SK-N-SH (cell line): ENCODE measurements at regions not wholly inside any gene's neighbourhood (a gene's known extent, or its start where the extent isn't known, plus 50 kb on each side); places are given as distances from the start of the nearest gene placed in this dataset.

Experiments
- CTCF ChIA-PET: fragments of 300-600, 350-600 bp; formaldehyde crosslinking; extraction: SDS; loops from one replicate; lab custom pipeline; 2021; lab: Yijun Ruan, JAX
- POLR2A ChIA-PET: fragments of 350-600 bp; sonication (Branson Sonifier 250); formaldehyde crosslinking; extraction: SDS; loops from one replicate; lab custom pipeline; 2020; ENCODE audit warnings: antibody characterized with exemption, inconsistent platforms; lab: Yijun Ruan, JAX
- DNase-seq: peaks from one replicate; pipeline ENCODE4 v3.0.0; 2012
- H2AFZ ChIP-seq: fragments of 200-600 bp; sonication (generic); 2 replicates; pipeline ENCODE4 v1.8.1; 2016; ENCODE audit warnings: antibody characterized with exemption, mild to moderate bottlenecking, low read depth
- H3F3A ChIP-seq: fragments of 200-600 bp; sonication (generic); replicated peaks from 2 replicates; pipeline ENCODE3; 2016; ENCODE audit warnings: antibody characterized with exemption, mild to moderate bottlenecking; ENCODE audit not compliant: insufficient read depth
- H3K27ac ChIP-seq, 2 experiments: fragments of 200-500 bp in 1 of 2; fragments of 200-600 bp in 1 of 2; sonication (Bioruptor generic) in 1 of 2; sonication (generic), shearing (Covaris generic) in 1 of 2; 2 replicates each; pipeline versions ENCODE4 v1.5.1 to v1.6.1; 2014 to 2016; ENCODE audit warnings: low read depth in 2 of 2, inconsistent platforms in 1 of 2, low read length in 1 of 2, mild to moderate bottlenecking in 1 of 2, mixed read lengths in 1 of 2
- H3K27me3 ChIP-seq: fragments of 200-600 bp; sonication (generic), shearing (Covaris generic); 2 replicates; pipeline ENCODE4 v1.6.1; 2016; ENCODE audit warnings: mixed run types; ENCODE audit not compliant: insufficient read depth
- H3K36me3 ChIP-seq, 2 experiments: fragments of 200-500 bp in 1 of 2; fragments of 200-600 bp in 1 of 2; sonication (Bioruptor generic) in 1 of 2; sonication (generic) in 1 of 2; replicated peaks in 1 of 2; 2 replicates each; pipeline versions ENCODE3 to v1.5.1; 2014 to 2016; ENCODE audit warnings: low read length in 1 of 2, mild to moderate bottlenecking in 1 of 2; ENCODE audit not compliant: insufficient read depth in 2 of 2, control insufficient read depth in 1 of 2
- H3K4me1 ChIP-seq, 2 experiments: fragments of 200-500 bp in 1 of 2; fragments of 200-600 bp in 1 of 2; sonication (Bioruptor generic) in 1 of 2; sonication (generic), shearing (Covaris generic) in 1 of 2; 2 replicates each; pipeline versions ENCODE4 v1.5.1 to v1.6.1; 2014 to 2016; ENCODE audit warnings: low read depth in 1 of 2, low read length in 1 of 2, mixed run types in 1 of 2; ENCODE audit not compliant: insufficient read depth in 2 of 2, control insufficient read depth in 1 of 2
- H3K4me2 ChIP-seq: fragments of 200-600 bp; sonication (generic), shearing (Covaris generic); 2 replicates; pipeline ENCODE4 v1.6.1; 2017; ENCODE audit warnings: mixed run types
- H3K4me3 ChIP-seq, 2 experiments: fragments of 200-500 bp in 1 of 2; fragments of 200-600 bp in 1 of 2; sonication (Bioruptor generic) in 1 of 2; sonication (generic), shearing (Covaris generic) in 1 of 2; 2 replicates each; pipeline versions ENCODE4 v1.5.1 to v1.8.1; 2014 to 2016; ENCODE audit warnings: low read depth in 2 of 2, inconsistent platforms in 1 of 2, low read length in 1 of 2, mild to moderate bottlenecking in 1 of 2, mixed read lengths in 1 of 2, moderate library complexity in 1 of 2
- H3K79me2 ChIP-seq: fragments of 200-600 bp; sonication (generic); 2 replicates; pipeline ENCODE4 v1.8.1; 2017; ENCODE audit warnings: mild to moderate bottlenecking; ENCODE audit not compliant: insufficient read depth
- H3K9ac ChIP-seq: fragments of 200-600 bp; sonication (generic); 2 replicates; pipeline ENCODE4 v1.6.1; 2017; ENCODE audit warnings: mixed run types
- H3K9me2 ChIP-seq: fragments of 200-600 bp; sonication (generic); 2 replicates; pipeline ENCODE4 v1.6.1; 2017; ENCODE audit warnings: mixed run types
- H3K9me3 ChIP-seq: fragments of 200-600 bp; sonication (generic); 2 replicates; pipeline ENCODE4 v1.6.1; 2017; ENCODE audit warnings: mixed run types, mild to moderate bottlenecking, moderate library complexity
- H4K20me1 ChIP-seq: fragments of 200-600 bp; sonication (generic); 2 replicates; pipeline ENCODE4 v1.6.1; 2017; ENCODE audit warnings: mild to moderate bottlenecking, mixed run types; ENCODE audit not compliant: insufficient read depth
- CHD2 ChIP-seq: fragments of 150-350 bp; IDR thresholded peaks from 2 replicates; pipeline ENCODE4 v1.6.1; 2018; ENCODE audit warnings: low read length; ENCODE audit not compliant: partially characterized antibody
- ELF1 ChIP-seq: IDR thresholded peaks from 2 replicates; pipeline ENCODE4 v1.4.0; 2012
- EP300 ChIP-seq, 2 experiments: IDR thresholded peaks; 2 replicates each; pipeline versions ENCODE4 v1.4.0 to v1.6.1; 2012; ENCODE audit warnings: borderline replicate concordance in 1 of 2, low read depth in 1 of 2, low read length in 1 of 2
- FOXJ3 ChIP-seq: sonication (generic); formaldehyde crosslinking; IDR thresholded peaks from 2 replicates; pipeline ENCODE4 v1.5.1; 2020; ENCODE audit warnings: mild to moderate bottlenecking, missing genetic modification reagents
- GABPA ChIP-seq: IDR thresholded peaks from 2 replicates; pipeline ENCODE4 v1.4.0; 2012; ENCODE audit warnings: low read depth, mild to moderate bottlenecking
- JUND ChIP-seq: IDR thresholded peaks from 2 replicates; pipeline ENCODE4 v1.4.0; 2012
- MEF2A ChIP-seq: IDR thresholded peaks from 2 replicates; pipeline ENCODE4 v1.4.0; 2012; ENCODE audit warnings: low read depth, borderline replicate concordance
- NFIC ChIP-seq: IDR thresholded peaks from 2 replicates; pipeline ENCODE4 v1.4.0; 2012; ENCODE audit warnings: borderline replicate concordance
- NRF1 ChIP-seq: IDR thresholded peaks from 2 replicates; pipeline ENCODE4 v1.6.1; 2012; ENCODE audit warnings: low read depth, mild to moderate bottlenecking, low read length
- POLR2AphosphoS5 ChIP-seq: IDR thresholded peaks from 2 replicates; pipeline ENCODE4 v1.6.1; 2012; ENCODE audit warnings: low read depth, low read length
- RAD21 ChIP-seq: IDR thresholded peaks from 2 replicates; pipeline ENCODE4 v1.6.1; 2012; ENCODE audit warnings: mild to moderate bottlenecking, low read length
- RCOR1 ChIP-seq: fragments of 150-350 bp; IDR thresholded peaks from 2 replicates; pipeline ENCODE4 v1.6.1; 2017; ENCODE audit warnings: antibody characterized with exemption, low read length
- RXRA ChIP-seq: IDR thresholded peaks from 2 replicates; pipeline ENCODE4 v1.4.0; 2012; ENCODE audit warnings: low read depth, mild to moderate bottlenecking, borderline replicate concordance
- SIN3A ChIP-seq: IDR thresholded peaks from 2 replicates; pipeline ENCODE4 v1.6.1; 2012; ENCODE audit warnings: low read depth, mild to moderate bottlenecking, low read length, moderate library complexity, borderline replicate concordance
- SMC3 ChIP-seq: IDR thresholded peaks from 2 replicates; pipeline ENCODE4 v1.6.1; 2012; ENCODE audit warnings: low read depth, low read length, improper control_type of control experiment
- TAF1 ChIP-seq: IDR thresholded peaks from 2 replicates; pipeline ENCODE4 v1.6.1; 2012; ENCODE audit warnings: low read depth, mild to moderate bottlenecking, low read length, moderate library complexity, borderline replicate concordance
- TCF12 ChIP-seq: IDR thresholded peaks from 2 replicates; pipeline ENCODE4 v1.4.0; 2012
- TEAD4 ChIP-seq: IDR thresholded peaks from 2 replicates; pipeline ENCODE4 v1.4.0; 2012; ENCODE audit warnings: mild to moderate bottlenecking, borderline replicate concordance; ENCODE audit not compliant: insufficient read depth
- WGBS: methylation state at CpG from one replicate; pipeline ENCODE4 v1.1.6; 2017; ENCODE audit warnings: low lambda C conversion rate; 5-methylcytosine and 5-hydroxymethylcytosine counted together
- TF ChIP-seq, protein P1 (sequence below): fragments of 200-600 bp; sonication (generic); IDR thresholded peaks from 2 replicates; pipeline ENCODE4 v1.6.1; 2017; ENCODE audit warnings: antibody characterized with exemption, mild to moderate bottlenecking, moderate library complexity
- TF ChIP-seq, protein P2 (sequence below): IDR thresholded peaks from 2 replicates; pipeline ENCODE4 v1.4.0; 2012; ENCODE audit warnings: low read depth, borderline replicate concordance
- TF ChIP-seq, protein P3 (sequence below): IDR thresholded peaks from 2 replicates; pipeline ENCODE4 v1.4.0; 2012; ENCODE audit warnings: low read depth
- TF ChIP-seq, protein P4 (sequence below): fragments of 150-350 bp; IDR thresholded peaks from 2 replicates; pipeline ENCODE4 v1.6.1; 2017; ENCODE audit warnings: antibody characterized with exemption, low read length, low read depth, borderline replicate concordance

DNA sequence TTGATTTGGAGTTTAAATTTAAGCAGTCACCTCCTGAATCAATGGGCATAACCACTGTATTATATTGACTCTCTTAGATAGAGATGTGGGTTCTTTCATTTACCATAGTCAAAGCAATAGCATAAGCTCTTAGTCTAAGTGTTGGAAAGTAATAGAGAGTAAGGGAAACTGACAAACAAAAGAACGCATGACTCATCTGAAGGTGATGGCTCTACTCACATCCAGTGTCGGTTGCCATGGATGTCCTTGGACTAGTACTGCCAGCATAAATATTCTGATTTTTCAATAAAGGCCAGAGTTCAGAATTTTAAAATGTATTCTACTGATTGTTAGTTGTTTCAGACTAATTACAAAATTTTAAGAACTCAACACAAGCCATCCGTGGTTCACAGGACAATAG is 444.9 kb upstream of the DDI1 start:
- no peak overlapping the region for H2AFZ ChIP-seq
- CTCF ChIA-PET = interaction anchor here (1.3 kb wide), 1 partner anchor 9 kb away, joined by 4 read pairs; no protein-coding TSS in a partner anchor
- no peak overlapping the region for H3K27ac ChIP-seq
- no peak for DNase-seq
- TF ChIP-seq NFIC (no peak), RCOR1 (no peak), CHD2 (no peak), SIN3A (no peak), TEAD4 (no peak), ELF1 (no peak)
- POLR2A ChIA-PET = interaction anchor here (0.6 kb wide), 1 partner anchor 395 kb away, joined by 3 read pairs; no protein-coding TSS in a partner anchor
- H3K36me3 ChIP-seq = no peaks in the 10 kb centered on the region
- 95% methylated on average over 3 of the region's 3 CpGs for WGBS
- H3K9me3 ChIP-seq = no peaks in the 10 kb centered on the region
- H3K9me2 ChIP-seq = no peaks in the 10 kb centered on the region
- H3K4me2 ChIP-seq = no peak overlapping the region
- H3F3A ChIP-seq = no peaks in the 10 kb centered on the region
- no peaks in the 10 kb centered on the region for H4K20me1 ChIP-seq
- H3K4me1 ChIP-seq = peaks cover 0 to 18% of the 10 kb centered on the region in 2 experiments
- no peaks in the 10 kb centered on the region for H3K27me3 ChIP-seq
- H3K79me2 ChIP-seq = no peaks in the 10 kb centered on the region
- no peak overlapping the region for H3K9ac ChIP-seq
- H3K4me3 ChIP-seq = no peak overlapping the region

DNA sequence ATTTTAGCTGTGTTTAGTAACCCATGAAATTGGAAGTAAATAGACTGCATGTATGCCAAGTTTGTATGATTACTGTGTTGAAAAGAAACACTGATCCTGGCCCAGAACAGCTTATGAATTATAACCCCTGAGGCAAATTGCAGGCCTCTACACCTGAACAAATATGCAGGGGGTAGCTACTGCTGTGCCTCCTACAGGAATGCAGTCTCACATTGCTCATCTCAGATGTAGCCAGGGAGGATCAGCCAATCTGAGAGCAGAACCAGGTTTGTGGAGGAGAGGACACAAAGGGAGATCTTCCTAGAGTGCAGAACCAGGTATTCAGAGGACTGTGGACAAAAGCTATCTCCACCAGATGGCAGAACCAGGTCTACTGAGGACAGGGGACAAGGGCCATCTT is 442.2 kb upstream of the DDI1 start:
- CTCF ChIA-PET = interaction anchor here (0.6 to 1.3 kb wide), 2 partner anchors 14 to 269 kb away, joined by 3 to 4 read pairs; no protein-coding TSS in a partner anchor

DNA sequence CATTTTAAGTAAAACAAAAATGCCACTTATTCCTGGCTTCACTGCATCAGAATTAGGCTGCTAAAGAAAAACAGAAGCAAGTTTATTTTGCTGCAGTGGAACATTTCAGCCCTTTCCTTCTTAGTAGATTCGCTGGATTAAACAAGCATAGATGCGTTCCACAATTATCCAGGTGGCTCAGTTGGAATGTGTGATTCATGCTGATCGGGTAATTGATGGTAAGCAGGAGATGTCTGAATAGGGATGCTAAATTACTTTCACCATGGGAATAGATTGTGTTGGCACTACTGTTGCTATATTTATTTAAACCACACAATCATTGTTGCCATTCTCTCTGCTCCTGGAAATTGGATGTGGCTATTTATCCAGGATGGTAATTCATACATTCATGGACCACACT is 440.1 kb upstream of the DDI1 start:
- no peak overlapping the region for H3K4me2 ChIP-seq
- H3K4me3 ChIP-seq = no peak overlapping the region
- WGBS = 84% methylated on average over 3 of the region's 3 CpGs
- CTCF ChIA-PET = interaction anchor here (1.2 to 1.7 kb wide), 2 partner anchors 58 to 59 kb away, joined by 4 read pairs; no protein-coding TSS in a partner anchor
- H3K4me1 ChIP-seq = no peaks in the 10 kb centered on the region; a peak in 1 of 4 replicates
- no peaks in the 10 kb centered on the region for H3K9me3 ChIP-seq
- no peak for DNase-seq
- H3K36me3 ChIP-seq = no peaks in the 10 kb centered on the region
- no peaks in the 10 kb centered on the region for H3F3A ChIP-seq
- no peak overlapping the region for H2AFZ ChIP-seq
- POLR2A ChIA-PET = no interaction called here
- no peak overlapping the region for H3K9ac ChIP-seq
- H4K20me1 ChIP-seq = no peaks in the 10 kb centered on the region
- no peaks in the 10 kb centered on the region for H3K9me2 ChIP-seq
- no peak overlapping the region for H3K27ac ChIP-seq
- no peaks in the 10 kb centered on the region for H3K79me2 ChIP-seq
- H3K27me3 ChIP-seq = no peaks in the 10 kb centered on the region
- TF ChIP-seq RAD21 (no peak), JUND (no peak), TAF1 (no peak), MEF2A (no peak), FOXJ3 (CRISPR knock-in tag) (no peak), TEAD4 (no peak), RXRA (no peak), NRF1 (no peak)
- TF ChIP-seq, protein P1, sequence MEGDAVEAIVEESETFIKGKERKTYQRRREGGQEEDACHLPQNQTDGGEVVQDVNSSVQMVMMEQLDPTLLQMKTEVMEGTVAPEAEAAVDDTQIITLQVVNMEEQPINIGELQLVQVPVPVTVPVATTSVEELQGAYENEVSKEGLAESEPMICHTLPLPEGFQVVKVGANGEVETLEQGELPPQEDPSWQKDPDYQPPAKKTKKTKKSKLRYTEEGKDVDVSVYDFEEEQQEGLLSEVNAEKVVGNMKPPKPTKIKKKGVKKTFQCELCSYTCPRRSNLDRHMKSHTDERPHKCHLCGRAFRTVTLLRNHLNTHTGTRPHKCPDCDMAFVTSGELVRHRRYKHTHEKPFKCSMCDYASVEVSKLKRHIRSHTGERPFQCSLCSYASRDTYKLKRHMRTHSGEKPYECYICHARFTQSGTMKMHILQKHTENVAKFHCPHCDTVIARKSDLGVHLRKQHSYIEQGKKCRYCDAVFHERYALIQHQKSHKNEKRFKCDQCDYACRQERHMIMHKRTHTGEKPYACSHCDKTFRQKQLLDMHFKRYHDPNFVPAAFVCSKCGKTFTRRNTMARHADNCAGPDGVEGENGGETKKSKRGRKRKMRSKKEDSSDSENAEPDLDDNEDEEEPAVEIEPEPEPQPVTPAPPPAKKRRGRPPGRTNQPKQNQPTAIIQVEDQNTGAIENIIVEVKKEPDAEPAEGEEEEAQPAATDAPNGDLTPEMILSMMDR = no peak
- TF ChIP-seq, protein P2, sequence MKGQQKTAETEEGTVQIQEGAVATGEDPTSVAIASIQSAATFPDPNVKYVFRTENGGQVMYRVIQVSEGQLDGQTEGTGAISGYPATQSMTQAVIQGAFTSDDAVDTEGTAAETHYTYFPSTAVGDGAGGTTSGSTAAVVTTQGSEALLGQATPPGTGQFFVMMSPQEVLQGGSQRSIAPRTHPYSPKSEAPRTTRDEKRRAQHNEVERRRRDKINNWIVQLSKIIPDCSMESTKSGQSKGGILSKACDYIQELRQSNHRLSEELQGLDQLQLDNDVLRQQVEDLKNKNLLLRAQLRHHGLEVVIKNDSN = no peak
- TF ChIP-seq, protein P3, sequence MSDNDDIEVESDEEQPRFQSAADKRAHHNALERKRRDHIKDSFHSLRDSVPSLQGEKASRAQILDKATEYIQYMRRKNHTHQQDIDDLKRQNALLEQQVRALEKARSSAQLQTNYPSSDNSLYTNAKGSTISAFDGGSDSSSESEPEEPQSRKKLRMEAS = no peak

More for the DNA sequence above, 442.2 kb upstream of the DDI1 start:
- Histone ChIP-seq H3K27me3 (no peaks in the 10 kb centered on the region), H3K79me2 (no peaks in the 10 kb centered on the region), H3K4me2 (no peak overlapping the region), H3K36me3 (no peaks in the 10 kb centered on the region), H3K9ac (no peak overlapping the region), H3K27ac (no peak overlapping the region), H3K4me3 (no peak overlapping the region), H3K9me3 (no peaks in the 10 kb centered on the region), H2AFZ (no peak overlapping the region), H3K4me1 (no peaks in the 10 kb centered on the region; a peak in 1 of 4 replicates), H4K20me1 (no peaks in the 10 kb centered on the region), H3F3A (no peaks in the 10 kb centered on the region), H3K9me2 (no peaks in the 10 kb centered on the region)
- no peak for DNase-seq
- POLR2A ChIA-PET = no interaction called here
- no peak for TF ChIP-seq SMC3
- no peak for TF ChIP-seq NFIC
- TF ChIP-seq RAD21 = no peak
- TF ChIP-seq RCOR1 = no peak
- TF ChIP-seq POLR2AphosphoS5 = no peak
- TF ChIP-seq, protein P4, sequence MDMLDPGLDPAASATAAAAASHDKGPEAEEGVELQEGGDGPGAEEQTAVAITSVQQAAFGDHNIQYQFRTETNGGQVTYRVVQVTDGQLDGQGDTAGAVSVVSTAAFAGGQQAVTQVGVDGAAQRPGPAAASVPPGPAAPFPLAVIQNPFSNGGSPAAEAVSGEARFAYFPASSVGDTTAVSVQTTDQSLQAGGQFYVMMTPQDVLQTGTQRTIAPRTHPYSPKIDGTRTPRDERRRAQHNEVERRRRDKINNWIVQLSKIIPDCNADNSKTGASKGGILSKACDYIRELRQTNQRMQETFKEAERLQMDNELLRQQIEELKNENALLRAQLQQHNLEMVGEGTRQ = no peak
- no peak for TF ChIP-seq GABPA
- no peak for TF ChIP-seq EP300 (IDR thresholded peaks at IDR 0.05; ENCODE audit: borderline replicate concordance in 1 of 2, low read depth in 1 of 2, low read length in 1 of 2)
- TF ChIP-seq TCF12 = no peak
- TF ChIP-seq, protein P3 = no peak
